ENCODE measurements at regions not wholly inside any gene's neighbourhood (a gene's known extent, or its start where the extent isn't known, plus 50 kb on each side); places are given as distances from the start of the nearest gene placed in this dataset.

GRCh38 chr6:126548300-126548699 is 208.4 kb downstream of the CENPW start:
- Mint-ChIP-seq H3K9me3 (ENCODE audit: unreplicated experiment) (no peaks in the 10 kb centered on the region), H3K36me3 (ENCODE audit: insufficient read depth, unreplicated experiment) (no peaks in the 10 kb centered on the region), H3K27me3 (ENCODE audit: insufficient read depth, unreplicated experiment) (no peaks in the 10 kb centered on the region), H3K27ac (ENCODE audit: unreplicated experiment) (peak overlapping the region; percentile 69), H3K4me3 (ENCODE audit: unreplicated experiment) (no peak overlapping the region), H3K4me1 (ENCODE audit: low read depth, unreplicated experiment) (peaks cover 9% of the 10 kb centered on the region)
- no peak for TF ChIP-seq CTCF (IDR thresholded peaks at IDR 0.05; ENCODE audit: insufficient read depth in 1 of 2, low read depth in 1 of 2, low read length in 1 of 2, severe bottlenecking in 1 of 2, unreplicated experiment in 1 of 2)
- ChIA-PET POLR2A (no interaction called here), CTCF (interaction anchor here (0.6 kb wide), 1 partner anchor 17 kb away, joined by 3 read pairs; no protein-coding TSS in a partner anchor)
- BruUV-seq (replicated peaks): no TSS peak
- Histone ChIP-seq H3K4me1 (peaks cover 14% of the 10 kb centered on the region; the same call in 1 of the 2 replicates), H3K27me3 (replicated peaks; ENCODE audit: control insufficient read depth, insufficient read depth, low read length) (no peaks in the 10 kb centered on the region), H3K9me3 (no peaks in the 10 kb centered on the region), H3K4me3 (ENCODE audit: low read depth, low read length) (no peak overlapping the region), H3K36me3 (ENCODE audit: control insufficient read depth, insufficient read depth, low read length) (no peaks in the 10 kb centered on the region)
- DNase-seq: no peak
- intact Hi-C loops (cut with micrococcal nuclease; ENCODE audit: unreplicated experiment): no loop called here

- Histone ChIP-seq H3K4me3 (ENCODE audit: low read depth, low read length) (no peak overlapping the region), H3K36me3 (ENCODE audit: control insufficient read depth, insufficient read depth, low read length) (no peaks in the 10 kb centered on the region), H3K4me1 (peaks cover 8% of the 10 kb centered on the region; the same call in 1 of the 2 replicates), H3K27me3 (replicated peaks; ENCODE audit: control insufficient read depth, insufficient read depth, low read length) (no peaks in the 10 kb centered on the region), H3K9me3 (no peaks in the 10 kb centered on the region)
- POLR2A ChIA-PET: no interaction called here
- CTCF ChIA-PET: interaction anchor here (0.6 to 0.7 kb wide), 2 partner anchors 47 to 405 kb away, joined by 3 to 5 read pairs; no protein-coding TSS in a partner anchor
- intact Hi-C loops (cut with micrococcal nuclease; ENCODE audit: unreplicated experiment): no loop called here
- Mint-ChIP-seq H3K9me3 (ENCODE audit: unreplicated experiment) (no peaks in the 10 kb centered on the region), H3K4me1 (ENCODE audit: low read depth, unreplicated experiment) (peaks cover 7% of the 10 kb centered on the region), H3K36me3 (ENCODE audit: insufficient read depth, unreplicated experiment) (no peaks in the 10 kb centered on the region), H3K27me3 (ENCODE audit: insufficient read depth, unreplicated experiment) (no peaks in the 10 kb centered on the region), H3K27ac (ENCODE audit: unreplicated experiment) (no peak overlapping the region), H3K4me3 (ENCODE audit: unreplicated experiment) (no peak overlapping the region)
- DNase-seq: peak; percentile 34
- TF ChIP-seq CTCF (IDR thresholded peaks at IDR 0.05; ENCODE audit: insufficient read depth in 1 of 2, low read depth in 1 of 2, low read length in 1 of 2, severe bottlenecking in 1 of 2, unreplicated experiment in 1 of 2): peak; percentile 36 to 39
- no TSS peak for BruUV-seq (replicated peaks)
These were observed 210.4 kb downstream of the CENPW start for GRCh38 chr6:126550323-126550722.

GRCh38 chr6:126551832-126552231 is 211.9 kb downstream of the CENPW start:
- H3K27ac Mint-ChIP-seq (ENCODE audit: unreplicated experiment): no peak overlapping the region
- no peak for DNase-seq
- H3K4me3 ChIP-seq (ENCODE audit: low read depth, low read length): no peak overlapping the region
- TF ChIP-seq CTCF (IDR thresholded peaks at IDR 0.05; ENCODE audit: insufficient read depth in 1 of 2, low read depth in 1 of 2, low read length in 1 of 2, severe bottlenecking in 1 of 2, unreplicated experiment in 1 of 2): no peak
- H3K27me3 Mint-ChIP-seq (ENCODE audit: insufficient read depth, unreplicated experiment): no peaks in the 10 kb centered on the region
- no peaks in the 10 kb centered on the region for H3K9me3 ChIP-seq
- H3K27me3 ChIP-seq (replicated peaks; ENCODE audit: control insufficient read depth, insufficient read depth, low read length): no peaks in the 10 kb centered on the region
- intact Hi-C loops (cut with micrococcal nuclease; ENCODE audit: unreplicated experiment): no loop called here
- H3K36me3 Mint-ChIP-seq (ENCODE audit: insufficient read depth, unreplicated experiment): no peaks in the 10 kb centered on the region
- ChIA-PET POLR2A (no interaction called here), CTCF (no interaction called here)
- no peaks in the 10 kb centered on the region for H3K4me1 ChIP-seq
- BruUV-seq (replicated peaks): no TSS peak
- no peaks in the 10 kb centered on the region for H3K4me1 Mint-ChIP-seq (ENCODE audit: low read depth, unreplicated experiment)
- no peak overlapping the region for H3K4me3 Mint-ChIP-seq (ENCODE audit: unreplicated experiment)
- no peaks in the 10 kb centered on the region for H3K9me3 Mint-ChIP-seq (ENCODE audit: unreplicated experiment)
- H3K36me3 ChIP-seq (ENCODE audit: control insufficient read depth, insufficient read depth, low read length): no peaks in the 10 kb centered on the region

Measured in Caco-2 (cell line).